Stimulated activated CD8-positive, alpha-beta memory T cell treated with anti-CD3 and anti-CD28 coated beads, Interleukin-12 subunit alpha, Interleukin-12 subunit beta, amount 100 ng/mL, for 1 hour (primary cell): ENCODE measurements at regions not wholly inside any gene's neighbourhood (a gene's known extent, or its start where the extent isn't known, plus 50 kb on each side); places are given as distances from the start of the nearest gene placed in this dataset.

Experiments used
- DNase-seq: peaks from one replicate; pipeline ENCODE4 v3.0.0-alpha.2; 2020; ENCODE audit warnings: low read depth

GRCh38 chr2:6353669-6354068, 512.0 kb downstream of the CMPK2 start:
- DNase-seq = no peak

GRCh38 chr2:6354546-6354945, 511.2 kb downstream of the CMPK2 start:
- no peak for DNase-seq

GRCh38 chr2:6355886-6356761, 509.6 kb downstream of the CMPK2 start:
- no peak for DNase-seq

GRCh38 chr2:6358546-6358945, 507.2 kb downstream of the CMPK2 start:
- DNase-seq = no peak

- DNase-seq = no peak
Observed at GRCh38 chr2:6358985-6359384, 506.7 kb downstream of the CMPK2 start.

- no peak for DNase-seq
Observed at GRCh38 chr2:6359964-6360363, 505.7 kb downstream of the CMPK2 start.

- no peak for DNase-seq
Observed at GRCh38 chr2:6362671-6363450, 502.8 kb downstream of the CMPK2 start.

- no peak for DNase-seq
Observed at GRCh38 chr2:6368281-6368680, 497.4 kb downstream of the CMPK2 start.

- no peak for DNase-seq
Observed at GRCh38 chr2:6369266-6369665, 496.4 kb downstream of the CMPK2 start.

GRCh38 chr2:6370753-6371551, 494.8 kb downstream of the CMPK2 start:
- DNase-seq = no peak

GRCh38 chr2:6372317-6372901, 493.3 kb downstream of the CMPK2 start:
- no peak for DNase-seq

- DNase-seq = no peak
Observed at GRCh38 chr2:6381326-6381725, 484.4 kb downstream of the CMPK2 start.

GRCh38 chr2:6384341-6384740, 481.4 kb downstream of the CMPK2 start:
- DNase-seq = no peak

- DNase-seq = no peak
Observed at GRCh38 chr2:6392354-6392753, 473.4 kb downstream of the CMPK2 start.

- DNase-seq = no peak
Observed at GRCh38 chr2:6392966-6393365, 472.7 kb downstream of the CMPK2 start.

- no peak for DNase-seq
Observed at GRCh38 chr2:6393819-6394218, 471.9 kb downstream of the CMPK2 start.

GRCh38 chr2:6394276-6394675, 471.4 kb downstream of the CMPK2 start:
- DNase-seq = no peak

- DNase-seq = no peak
Observed at GRCh38 chr2:6398421-6398820, 467.3 kb downstream of the CMPK2 start.

- no peak for DNase-seq
Observed at GRCh38 chr2:6401301-6401700, 464.4 kb downstream of the CMPK2 start.

GRCh38 chr2:6408057-6408456, 457.6 kb downstream of the CMPK2 start:
- no peak for DNase-seq

GRCh38 chr2:6410313-6410712, 455.4 kb downstream of the CMPK2 start:
- no peak for DNase-seq

- DNase-seq = no peak
Observed at GRCh38 chr2:6412533-6413091, 453.1 kb downstream of the CMPK2 start.
